GM23338 (cell line): ENCODE measurements at regions not wholly inside any gene's neighbourhood (a gene's known extent, or its start where the extent isn't known, plus 50 kb on each side); places are given as distances from the start of the nearest gene placed in this dataset.

Source experiments
- CREB1 ChIP-seq: fragments of 250-450 bp; sonication (Bioruptor Pico); IDR thresholded peaks from 2 replicates; pipeline ENCODE4 v1.5.0; 2020; ENCODE audit warnings: low read depth, mild to moderate bottlenecking, moderate library complexity
- CTCF ChIP-seq, 2 experiments: fragments of 200-600 bp in 1 of 2; sonication (generic) in 1 of 2; conservative IDR thresholded peaks; 2 replicates each; pipeline versions ENCODE4 v1.5.1 to v1.6.1; 2016 to 2017; ENCODE audit warnings: antibody characterized with exemption in 2 of 2, low read depth in 2 of 2, mild to moderate bottlenecking in 2 of 2, moderate library complexity in 1 of 2
- EZH2 ChIP-seq: fragments of 200-600 bp; sonication (generic); IDR thresholded peaks from one replicate; pipeline ENCODE4 v1.8.0; 2017; ENCODE audit warnings: antibody characterized with exemption, mild to moderate bottlenecking, low read depth; ENCODE audit not compliant: unreplicated experiment
- EZH2phosphoT487 ChIP-seq: fragments of 200-600 bp; sonication (generic); IDR thresholded peaks from one replicate; pipeline ENCODE4 v1.8.1; 2018; ENCODE audit warnings: antibody characterized with exemption; ENCODE audit not compliant: unreplicated experiment
- JUNB ChIP-seq: IDR thresholded peaks from one replicate; pipeline ENCODE4 v1.6.1; 2016; ENCODE audit warnings: antibody characterized with exemption; ENCODE audit not compliant: unreplicated experiment
- NANOG ChIP-seq: IDR thresholded peaks from 2 replicates; pipeline ENCODE4 v1.6.1; 2016; ENCODE audit warnings: antibody characterized with exemption, borderline replicate concordance
- POLR2AphosphoS5 ChIP-seq: IDR thresholded peaks from 2 replicates; pipeline ENCODE4 v1.6.1; 2016; ENCODE audit warnings: antibody characterized with exemption, low read depth
- REST ChIP-seq: IDR thresholded peaks from one replicate; pipeline ENCODE4 v1.6.1; 2018; ENCODE audit warnings: antibody characterized with exemption; ENCODE audit not compliant: unreplicated experiment
- STAT1 ChIP-seq: IDR thresholded peaks from one replicate; pipeline ENCODE4 v1.6.1; 2016; ENCODE audit warnings: antibody characterized with exemption; ENCODE audit not compliant: unreplicated experiment
- ZNF114 ChIP-seq: fragments of 250-450 bp; sonication (Bioruptor Pico); IDR thresholded peaks from 2 replicates; pipeline ENCODE4 v1.5.0; 2020; ENCODE audit warnings: mild to moderate bottlenecking, moderate library complexity
- ZNF331 ChIP-seq: fragments of 250-450 bp; sonication (Bioruptor Pico); IDR thresholded peaks from 2 replicates; pipeline ENCODE4 v1.5.0; 2020; ENCODE audit warnings: low read depth, mild to moderate bottlenecking, moderate library complexity
- TF ChIP-seq, protein P1 (sequence below): IDR thresholded peaks from 2 replicates; pipeline ENCODE4 v1.6.1; 2016; ENCODE audit warnings: antibody characterized with exemption

GRCh38 chr2:237253046-237253702, 160.8 kb downstream of the COL6A3 start:
- TF ChIP-seq CTCF (conservative IDR thresholded peaks at IDR 0.05; ENCODE audit: low read depth in 2 of 2) (no peak), EZH2 (no peak), STAT1 (no peak), REST (no peak), EZH2phosphoT487 (no peak), POLR2AphosphoS5 (no peak), ZNF114 (no peak), ZNF331 (no peak), CREB1 (CRISPR knock-in tag) (no peak), JUNB (no peak), NANOG (no peak)
- TF ChIP-seq, protein P1, sequence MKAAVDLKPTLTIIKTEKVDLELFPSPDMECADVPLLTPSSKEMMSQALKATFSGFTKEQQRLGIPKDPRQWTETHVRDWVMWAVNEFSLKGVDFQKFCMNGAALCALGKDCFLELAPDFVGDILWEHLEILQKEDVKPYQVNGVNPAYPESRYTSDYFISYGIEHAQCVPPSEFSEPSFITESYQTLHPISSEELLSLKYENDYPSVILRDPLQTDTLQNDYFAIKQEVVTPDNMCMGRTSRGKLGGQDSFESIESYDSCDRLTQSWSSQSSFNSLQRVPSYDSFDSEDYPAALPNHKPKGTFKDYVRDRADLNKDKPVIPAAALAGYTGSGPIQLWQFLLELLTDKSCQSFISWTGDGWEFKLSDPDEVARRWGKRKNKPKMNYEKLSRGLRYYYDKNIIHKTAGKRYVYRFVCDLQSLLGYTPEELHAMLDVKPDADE, result no peak
